Keratinocyte (primary cell): ENCODE measurements at regions not wholly inside any gene's neighbourhood (a gene's known extent, or its start where the extent isn't known, plus 50 kb on each side); places are given as distances from the start of the nearest gene placed in this dataset.

Experiments used
- DNase-seq: peaks from one replicate; pipeline ENCODE4 v3.0.0-alpha.2; 2011; ENCODE audit warnings: low read depth, missing footprints, low spot score
- FAIRE-seq: peaks from 2 replicates; lab custom pipeline; 2011; peaks lifted over from hg19 to GRCh38; lab: Jason Lieb, UNC
- H2AFZ ChIP-seq: 2 replicates; pipeline ENCODE4 v1.6.0; 2012; ENCODE audit warnings: low read length, control low read depth, inconsistent platforms; ENCODE audit not compliant: control insufficient read depth
- H3K27ac ChIP-seq: 2 replicates; pipeline ENCODE4 v1.5.1; 2011; ENCODE audit warnings: low read length; ENCODE audit not compliant: control insufficient read depth, insufficient read depth
- H3K27me3 ChIP-seq: 3 replicates; pipeline ENCODE4 v1.6.0; 2011; ENCODE audit warnings: low read length; ENCODE audit not compliant: control insufficient read depth, insufficient read depth; ENCODE audit errors: extremely low read depth
- H3K36me3 ChIP-seq, 2 experiments: 2 replicates in 1 of 2; 3 replicates in 1 of 2; pipeline ENCODE4 v1.5.1; 2011; ENCODE audit warnings: low read length in 2 of 2, mild to moderate bottlenecking in 1 of 2; ENCODE audit not compliant: control insufficient read depth in 2 of 2, insufficient read depth in 2 of 2; ENCODE audit errors: extremely low read depth in 1 of 2
- H3K4me1 ChIP-seq: 3 replicates; pipeline ENCODE4 v1.5.1; 2011; ENCODE audit warnings: low read length; ENCODE audit not compliant: control insufficient read depth, insufficient read depth; ENCODE audit errors: extremely low read depth
- H3K4me2 ChIP-seq: 3 replicates; pipeline ENCODE4 v1.6.0; 2011; ENCODE audit warnings: low read depth, low read length; ENCODE audit not compliant: control insufficient read depth, insufficient read depth; ENCODE audit errors: extremely low read depth
- H3K4me3 ChIP-seq, 3 experiments: fragments of 200-600 bp in 1 of 3; sonication (generic) in 1 of 3; 2 replicates in 2 of 3; 3 replicates in 1 of 3; pipeline ENCODE4 v1.5.1; 2011 to 2016; ENCODE audit warnings: low read length in 3 of 3, mild to moderate bottlenecking in 3 of 3, control low read depth in 2 of 3, inconsistent platforms in 1 of 3, low read depth in 1 of 3, mixed read lengths in 1 of 3, mixed run types in 1 of 3, moderate library complexity in 1 of 3; ENCODE audit not compliant: control insufficient read depth in 2 of 3, insufficient read depth in 2 of 3; ENCODE audit errors: extremely low read depth in 1 of 3
- H3K79me2 ChIP-seq: 2 replicates; pipeline ENCODE4 v1.6.0; 2012; ENCODE audit warnings: low read length; ENCODE audit not compliant: control insufficient read depth, insufficient read depth
- H3K9ac ChIP-seq: 3 replicates; pipeline ENCODE4 v1.6.0; 2011; ENCODE audit warnings: low read length; ENCODE audit not compliant: control insufficient read depth, insufficient read depth; ENCODE audit errors: extremely low read depth
- H3K9me1 ChIP-seq: 3 replicates; pipeline ENCODE4 v1.6.0; 2011; ENCODE audit warnings: low read length; ENCODE audit not compliant: control insufficient read depth, insufficient read depth; ENCODE audit errors: extremely low read depth
- H3K9me3 ChIP-seq: 2 replicates; pipeline ENCODE4 v1.5.1; 2012; ENCODE audit warnings: low read depth, low read length; ENCODE audit not compliant: control insufficient read depth
- H4K20me1 ChIP-seq: 3 replicates; pipeline ENCODE4 v1.6.0; 2011; ENCODE audit warnings: low read length; ENCODE audit not compliant: control insufficient read depth, insufficient read depth; ENCODE audit errors: extremely low read depth
- EZH2 ChIP-seq: IDR thresholded peaks from one replicate; pipeline ENCODE4 v1.6.1; 2012; ENCODE audit warnings: inconsistent platforms, mild to moderate bottlenecking, low read length, moderate library complexity
- dilution Hi-C: fragments of 300-500 bp; cut with MboI; formaldehyde crosslinking; loops from one replicate; pipeline ENCODE4 v1.7.0; 2020; ENCODE audit warnings: low sequenced_read_pairs; ENCODE audit not compliant: extremely low pct_ligation_motif_present
- TF ChIP-seq, protein P1 (sequence below), 3 experiments: IDR thresholded peaks in 1 of 3; conservative IDR thresholded peaks in 1 of 3; optimal IDR thresholded peaks in 1 of 3; 2 replicates in 2 of 3; 3 replicates in 1 of 3; pipeline versions ENCODE3 to v1.5.1; 2011; ENCODE audit warnings: low read length in 3 of 3, mild to moderate bottlenecking in 3 of 3, moderate library complexity in 2 of 3, control low read depth in 1 of 3, inconsistent platforms in 1 of 3; ENCODE audit not compliant: insufficient read depth in 2 of 3; ENCODE audit errors: extremely low read depth in 1 of 3

DNA sequence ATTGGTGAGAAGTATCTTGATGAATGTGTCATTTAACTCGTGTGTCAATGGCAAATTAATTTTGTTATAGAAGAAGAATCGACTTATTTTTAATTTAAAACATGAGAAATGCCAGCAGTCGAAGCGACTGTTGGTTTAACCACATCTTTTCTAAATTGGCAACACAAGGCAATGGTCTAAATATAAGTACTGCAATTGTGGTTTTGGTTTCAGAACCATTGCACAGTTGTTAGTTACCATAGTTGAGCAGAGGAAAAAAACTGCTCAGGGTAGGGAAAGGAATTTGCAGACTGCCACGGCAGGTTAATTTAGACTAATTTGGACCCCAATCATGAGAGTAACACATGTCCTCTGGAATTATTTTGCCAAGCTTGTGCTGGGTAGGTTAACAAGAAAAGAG is 185.6 kb upstream of the RUNX1 start:
- DNase-seq (no peak), FAIRE-seq (no peak)
- no peaks in the 10 kb centered on the region for H3K9me3 ChIP-seq
- no peak overlapping the region for H3K9ac ChIP-seq
- no peaks in the 10 kb centered on the region for H4K20me1 ChIP-seq
- no peaks in the 10 kb centered on the region for H3K27me3 ChIP-seq
- no peak overlapping the region for H3K27ac ChIP-seq
- no peaks in the 10 kb centered on the region for H3K79me2 ChIP-seq
- no peak overlapping the region for H2AFZ ChIP-seq
- dilution Hi-C loops = no loop called here
- H3K4me2 ChIP-seq = no peak overlapping the region
- no peaks in the 10 kb centered on the region for H3K36me3 ChIP-seq
- no peaks in the 10 kb centered on the region for H3K9me1 ChIP-seq
- H3K4me1 ChIP-seq = peaks cover 8% of the 10 kb centered on the region
- H3K4me3 ChIP-seq = no peak overlapping the region
- no peak for TF ChIP-seq EZH2
- TF ChIP-seq, protein P1, sequence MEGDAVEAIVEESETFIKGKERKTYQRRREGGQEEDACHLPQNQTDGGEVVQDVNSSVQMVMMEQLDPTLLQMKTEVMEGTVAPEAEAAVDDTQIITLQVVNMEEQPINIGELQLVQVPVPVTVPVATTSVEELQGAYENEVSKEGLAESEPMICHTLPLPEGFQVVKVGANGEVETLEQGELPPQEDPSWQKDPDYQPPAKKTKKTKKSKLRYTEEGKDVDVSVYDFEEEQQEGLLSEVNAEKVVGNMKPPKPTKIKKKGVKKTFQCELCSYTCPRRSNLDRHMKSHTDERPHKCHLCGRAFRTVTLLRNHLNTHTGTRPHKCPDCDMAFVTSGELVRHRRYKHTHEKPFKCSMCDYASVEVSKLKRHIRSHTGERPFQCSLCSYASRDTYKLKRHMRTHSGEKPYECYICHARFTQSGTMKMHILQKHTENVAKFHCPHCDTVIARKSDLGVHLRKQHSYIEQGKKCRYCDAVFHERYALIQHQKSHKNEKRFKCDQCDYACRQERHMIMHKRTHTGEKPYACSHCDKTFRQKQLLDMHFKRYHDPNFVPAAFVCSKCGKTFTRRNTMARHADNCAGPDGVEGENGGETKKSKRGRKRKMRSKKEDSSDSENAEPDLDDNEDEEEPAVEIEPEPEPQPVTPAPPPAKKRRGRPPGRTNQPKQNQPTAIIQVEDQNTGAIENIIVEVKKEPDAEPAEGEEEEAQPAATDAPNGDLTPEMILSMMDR (optimal IDR thresholded peaks at IDR 0.05 in 1 of 3, IDR thresholded peaks at IDR 0.05 in 1 of 3, conservative IDR thresholded peaks at IDR 0.05 in 1 of 3; ENCODE audit: extremely low read depth in 1 of 3, insufficient read depth in 2 of 3, low read length in 3 of 3) = no peak

DNA sequence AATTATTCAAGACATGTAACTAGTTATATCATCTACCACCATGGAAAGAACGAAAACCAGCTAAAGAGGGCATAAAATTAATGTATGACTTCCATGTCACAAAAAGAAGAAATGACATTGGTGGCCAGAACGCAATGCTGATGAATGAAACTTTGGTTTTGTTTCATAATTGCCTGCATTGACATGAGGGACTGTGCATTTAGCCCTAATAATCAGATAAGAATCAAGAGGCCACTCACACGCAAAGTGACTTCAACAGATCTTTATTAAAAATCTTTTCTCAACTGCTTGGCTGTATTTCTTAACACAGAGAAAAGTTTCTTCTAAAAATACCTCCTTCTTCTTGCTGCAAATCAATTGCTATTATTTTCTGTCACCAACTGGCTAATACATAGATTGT is 184.7 kb upstream of the RUNX1 start:
- TF ChIP-seq, protein P1 (optimal IDR thresholded peaks at IDR 0.05 in 1 of 3, IDR thresholded peaks at IDR 0.05 in 1 of 3, conservative IDR thresholded peaks at IDR 0.05 in 1 of 3; ENCODE audit: extremely low read depth in 1 of 3, insufficient read depth in 2 of 3, low read length in 3 of 3) = no peak
- no peak for TF ChIP-seq EZH2
- Histone ChIP-seq H3K79me2 (no peaks in the 10 kb centered on the region), H3K27me3 (no peaks in the 10 kb centered on the region), H3K27ac (no peak overlapping the region), H3K4me2 (no peak overlapping the region), H3K4me1 (peaks cover 8% of the 10 kb centered on the region), H2AFZ (no peak overlapping the region), H4K20me1 (no peaks in the 10 kb centered on the region), H3K4me3 (no peak overlapping the region), H3K9me3 (no peaks in the 10 kb centered on the region), H3K9ac (no peak overlapping the region), H3K36me3 (no peaks in the 10 kb centered on the region), H3K9me1 (no peaks in the 10 kb centered on the region)
- dilution Hi-C loops = no loop called here
- FAIRE-seq (no peak), DNase-seq (no peak)
